PFSK-1 (cell line): ENCODE measurements at regions not wholly inside any gene's neighbourhood (a gene's known extent, or its start where the extent isn't known, plus 50 kb on each side); places are given as distances from the start of the nearest gene placed in this dataset.

Experiments
- FOXP2 ChIP-seq: optimal IDR thresholded peaks from 2 replicates; pipeline ENCODE3; 2011; ENCODE audit warnings: borderline replicate concordance, control low read depth, inconsistent platforms; ENCODE audit not compliant: insufficient read depth; ENCODE audit errors: extremely low read length, extremely low read depth
- POLR2AphosphoS5 ChIP-seq: IDR thresholded peaks from 2 replicates; pipeline ENCODE4 v1.6.1; 2012; ENCODE audit warnings: low read depth, mild to moderate bottlenecking, control low read depth, low read length, moderate library complexity
- REST ChIP-seq, 2 experiments: IDR thresholded peaks; 2 replicates each; pipeline versions ENCODE4 v1.6.1 to v1.8.0; 2011 to 2012; ENCODE audit warnings: low read depth in 2 of 2, low read length in 2 of 2, control low read depth in 1 of 2, inconsistent platforms in 1 of 2, mild to moderate bottlenecking in 1 of 2, moderate library complexity in 1 of 2; ENCODE audit not compliant: insufficient read depth in 1 of 2
- SIN3A ChIP-seq: IDR thresholded peaks from 2 replicates; pipeline ENCODE4 v1.6.1; 2012; ENCODE audit warnings: mild to moderate bottlenecking, low read length, moderate library complexity, borderline replicate concordance; ENCODE audit not compliant: insufficient read depth
- TAF1 ChIP-seq: IDR thresholded peaks from 2 replicates; pipeline ENCODE4 v1.6.1; 2012; ENCODE audit warnings: low read length, control low read depth, borderline replicate concordance; ENCODE audit not compliant: insufficient read depth

DNA sequence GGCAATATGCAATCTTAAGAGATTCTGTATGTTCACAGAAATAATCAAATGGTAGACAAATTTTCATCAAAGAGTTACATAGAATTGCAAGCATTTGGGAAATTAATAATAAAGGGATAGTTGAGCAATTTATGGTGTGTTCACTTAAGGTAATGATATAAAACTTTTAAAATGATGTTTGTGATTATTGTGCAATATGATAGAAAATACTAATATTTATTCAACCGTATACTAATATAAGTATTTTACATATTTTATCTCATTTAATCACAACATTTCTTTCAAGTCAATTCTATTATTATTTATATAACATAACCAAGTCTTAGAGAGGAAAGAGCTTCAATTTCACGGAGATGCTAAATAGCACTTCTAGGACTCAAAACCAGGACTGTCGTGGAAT is 716.8 kb upstream of the MIR17HG start:
- TF ChIP-seq REST (IDR thresholded peaks at IDR 0.05; ENCODE audit: insufficient read depth in 1 of 2, low read depth in 2 of 2, low read length in 2 of 2), result no peak
- no peak for TF ChIP-seq SIN3A
- TF ChIP-seq FOXP2, result no peak
- TF ChIP-seq POLR2AphosphoS5, result no peak
- no peak for TF ChIP-seq TAF1

GRCh38 chr13:90632184-90632583 is 715.3 kb upstream of the MIR17HG start:
- TF ChIP-seq REST (IDR thresholded peaks at IDR 0.05; ENCODE audit: insufficient read depth in 1 of 2, low read depth in 2 of 2, low read length in 2 of 2) (no peak), FOXP2 (no peak), SIN3A (no peak), POLR2AphosphoS5 (no peak), TAF1 (no peak)

DNA sequence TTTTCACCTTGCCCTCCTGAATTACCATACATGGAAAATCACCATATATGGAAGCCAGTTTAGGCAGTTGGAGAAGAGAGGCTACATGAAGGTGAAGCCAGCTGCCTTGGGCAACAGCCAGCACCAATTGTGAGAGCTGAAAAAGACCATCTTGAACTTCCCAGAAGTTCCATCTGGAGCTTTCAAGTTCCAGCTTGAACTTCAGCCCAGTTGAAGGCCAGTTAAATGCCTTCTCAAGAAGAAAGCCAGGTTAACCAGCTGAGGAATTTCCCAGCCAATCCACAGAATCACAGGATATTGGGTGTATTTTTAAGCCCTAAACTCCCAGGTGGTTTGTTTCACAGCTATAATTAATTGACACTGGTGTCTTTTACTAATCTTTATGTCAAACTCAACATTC is 713.6 kb upstream of the MIR17HG start:
- TF ChIP-seq REST (IDR thresholded peaks at IDR 0.05; ENCODE audit: insufficient read depth in 1 of 2, low read depth in 2 of 2, low read length in 2 of 2) (no peak), POLR2AphosphoS5 (no peak), SIN3A (no peak), FOXP2 (no peak), TAF1 (no peak)

GRCh38 chr13:90640976-90641375 is 706.5 kb upstream of the MIR17HG start:
- TF ChIP-seq REST (IDR thresholded peaks at IDR 0.05; ENCODE audit: insufficient read depth in 1 of 2, low read depth in 2 of 2, low read length in 2 of 2), result no peak
- TF ChIP-seq FOXP2, result no peak
- no peak for TF ChIP-seq TAF1
- no peak for TF ChIP-seq SIN3A
- TF ChIP-seq POLR2AphosphoS5, result no peak

- TF ChIP-seq SIN3A (no peak), POLR2AphosphoS5 (no peak), FOXP2 (no peak)
These were observed 705.6 kb upstream of the MIR17HG start for GRCh38 chr13:90641884-90642283.

GRCh38 chr13:90645582-90645981 is 701.9 kb upstream of the MIR17HG start:
- TF ChIP-seq FOXP2 (no peak), REST (IDR thresholded peaks at IDR 0.05; ENCODE audit: insufficient read depth in 1 of 2, low read depth in 2 of 2, low read length in 2 of 2) (no peak), TAF1 (no peak), SIN3A (no peak), POLR2AphosphoS5 (no peak)
